ENCODE measurements at regions not wholly inside any gene's neighbourhood (a gene's known extent, or its start where the extent isn't known, plus 50 kb on each side); places are given as distances from the start of the nearest gene placed in this dataset.

DNA sequence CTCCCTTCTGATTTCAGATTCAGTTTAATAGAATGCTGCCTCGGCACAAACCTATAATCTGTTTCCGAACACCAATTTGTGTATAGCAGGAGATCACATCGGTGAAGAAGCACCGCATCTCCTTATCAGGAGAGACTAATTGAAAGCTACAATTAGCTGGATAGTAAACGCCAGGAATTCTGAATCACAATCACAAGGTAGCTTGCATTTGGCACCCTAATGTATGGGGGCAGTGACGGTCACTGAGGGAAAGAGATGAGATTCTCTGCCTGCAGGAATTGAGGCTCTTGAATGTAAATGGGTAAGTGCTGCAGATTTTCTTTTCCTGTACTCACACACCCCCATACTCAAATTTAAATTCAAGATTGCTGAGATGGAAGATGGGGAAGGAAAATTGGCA is 373.6 kb upstream of the ZNF608 start:
- DNase-seq = no peak
- in situ Hi-C loops (cut with HindIII; ENCODE audit: low pct_ligation_motif_present, low pct_unique_long_range_greater_than_20kb, low sequenced_read_pairs) = no loop called here

DNA sequence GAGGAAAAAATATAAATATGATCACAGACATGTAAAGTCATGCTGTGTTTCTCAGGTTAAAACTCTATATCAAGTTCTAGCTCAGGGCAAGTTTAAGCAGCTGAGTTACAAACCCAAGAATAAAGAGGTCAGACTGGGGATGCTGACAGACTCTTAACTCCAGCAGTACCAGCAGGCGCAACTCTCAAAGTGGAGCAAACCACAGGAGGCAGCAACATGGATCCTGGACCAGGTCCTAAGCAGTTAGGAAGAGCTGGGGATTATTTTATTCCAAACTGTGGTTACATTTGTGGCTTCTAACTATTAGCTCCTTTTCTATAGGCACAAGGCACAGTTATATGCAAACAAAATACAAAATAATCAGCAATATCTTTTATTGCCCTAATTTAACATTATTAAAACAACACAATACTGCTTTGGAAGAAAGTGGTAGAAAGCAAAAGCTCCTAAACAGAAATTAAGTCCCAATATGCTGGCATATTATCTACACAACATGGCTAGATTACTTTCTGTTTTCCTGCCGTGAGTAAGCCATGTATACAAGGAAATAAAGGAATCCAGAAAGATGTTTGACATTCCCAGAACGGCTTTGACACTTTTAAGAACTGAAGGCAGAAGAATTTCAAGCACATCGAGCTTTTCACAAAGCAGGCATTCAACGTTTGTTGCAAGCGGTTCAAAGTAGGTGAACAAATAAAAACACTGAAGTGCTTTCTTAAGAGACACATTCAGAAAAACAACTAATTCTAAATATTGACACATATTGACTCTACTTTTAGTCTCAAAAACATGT is 378.8 kb upstream of the ZNF608 start:
- in situ Hi-C loops (cut with HindIII; ENCODE audit: low pct_ligation_motif_present, low pct_unique_long_range_greater_than_20kb, low sequenced_read_pairs) = no loop called here
- no peak for DNase-seq

DNA sequence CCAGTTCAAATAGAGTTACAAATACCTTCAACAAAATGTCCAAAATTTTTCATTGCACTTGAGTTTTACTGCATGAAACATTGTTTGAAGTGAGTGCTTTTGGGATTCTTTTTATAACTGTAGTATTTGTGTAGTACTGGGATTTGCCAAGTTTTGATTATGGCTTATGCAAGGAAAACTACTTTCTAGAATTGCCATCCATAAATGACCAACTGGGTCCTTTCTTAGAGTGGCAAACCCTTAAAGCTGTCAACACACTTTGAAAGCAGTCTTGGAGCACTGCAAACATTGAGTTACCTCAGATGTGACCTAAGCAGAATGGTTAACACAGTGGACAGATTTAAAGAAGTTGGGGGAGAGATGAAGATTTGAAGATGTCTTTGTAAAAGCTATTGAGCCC is 379.6 kb upstream of the ZNF608 start:
- no peak for DNase-seq
- in situ Hi-C loops (cut with HindIII; ENCODE audit: low pct_ligation_motif_present, low pct_unique_long_range_greater_than_20kb, low sequenced_read_pairs) = no loop called here

DNA sequence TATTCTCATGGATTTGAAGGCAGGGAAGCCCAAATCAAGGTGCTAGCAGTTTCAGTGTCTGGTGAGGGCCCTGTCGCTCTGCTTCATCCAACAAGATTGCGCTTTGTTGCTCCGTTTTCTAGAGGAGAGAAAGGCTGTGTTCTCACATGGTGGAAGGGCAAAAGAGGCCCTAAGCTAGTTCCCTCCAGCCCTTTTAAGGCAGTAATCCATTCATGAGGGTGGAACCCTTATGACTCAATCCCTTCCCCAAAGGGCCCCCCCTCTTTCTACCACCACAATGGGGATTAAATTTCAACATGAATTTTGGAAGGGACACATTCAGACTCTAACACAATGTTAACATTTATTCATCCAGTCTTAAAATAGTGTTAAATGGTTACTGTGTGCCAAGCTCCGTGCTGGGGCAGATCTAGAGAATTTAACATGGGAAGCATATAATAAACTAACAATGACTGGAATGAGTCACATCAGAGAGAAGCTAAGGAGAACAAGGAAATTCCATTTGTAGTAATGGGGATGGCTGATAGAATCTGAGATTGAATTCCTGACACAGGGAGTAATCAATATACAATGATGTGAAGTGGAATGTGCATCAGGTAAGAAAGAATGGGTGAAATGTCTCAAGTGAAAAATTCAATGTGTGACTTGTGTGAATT is 382.8 kb upstream of the ZNF608 start:
- no peak for DNase-seq
- in situ Hi-C loops (cut with HindIII; ENCODE audit: low pct_ligation_motif_present, low pct_unique_long_range_greater_than_20kb, low sequenced_read_pairs) = no loop called here

DNA sequence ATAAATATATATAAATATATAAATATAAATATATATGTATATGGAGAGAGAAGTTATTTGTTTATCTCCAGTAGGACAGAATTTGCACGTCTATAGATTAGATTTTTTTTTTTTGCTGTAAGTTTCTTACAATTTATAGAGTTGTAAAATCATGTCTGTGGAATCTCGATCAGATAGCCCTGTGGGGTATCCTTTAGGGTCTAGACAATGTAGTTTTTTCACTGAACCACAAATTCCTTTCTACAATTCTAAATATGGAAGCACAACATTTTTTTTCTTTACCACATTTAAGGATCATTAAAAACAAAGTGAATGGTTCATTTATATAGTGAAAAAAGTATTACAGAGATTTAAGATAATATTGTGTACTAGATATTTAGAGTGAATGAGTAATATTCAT is 384.2 kb upstream of the ZNF608 start:
- in situ Hi-C loops (cut with HindIII; ENCODE audit: low pct_ligation_motif_present, low pct_unique_long_range_greater_than_20kb, low sequenced_read_pairs) = no loop called here
- DNase-seq = no peak

DNA sequence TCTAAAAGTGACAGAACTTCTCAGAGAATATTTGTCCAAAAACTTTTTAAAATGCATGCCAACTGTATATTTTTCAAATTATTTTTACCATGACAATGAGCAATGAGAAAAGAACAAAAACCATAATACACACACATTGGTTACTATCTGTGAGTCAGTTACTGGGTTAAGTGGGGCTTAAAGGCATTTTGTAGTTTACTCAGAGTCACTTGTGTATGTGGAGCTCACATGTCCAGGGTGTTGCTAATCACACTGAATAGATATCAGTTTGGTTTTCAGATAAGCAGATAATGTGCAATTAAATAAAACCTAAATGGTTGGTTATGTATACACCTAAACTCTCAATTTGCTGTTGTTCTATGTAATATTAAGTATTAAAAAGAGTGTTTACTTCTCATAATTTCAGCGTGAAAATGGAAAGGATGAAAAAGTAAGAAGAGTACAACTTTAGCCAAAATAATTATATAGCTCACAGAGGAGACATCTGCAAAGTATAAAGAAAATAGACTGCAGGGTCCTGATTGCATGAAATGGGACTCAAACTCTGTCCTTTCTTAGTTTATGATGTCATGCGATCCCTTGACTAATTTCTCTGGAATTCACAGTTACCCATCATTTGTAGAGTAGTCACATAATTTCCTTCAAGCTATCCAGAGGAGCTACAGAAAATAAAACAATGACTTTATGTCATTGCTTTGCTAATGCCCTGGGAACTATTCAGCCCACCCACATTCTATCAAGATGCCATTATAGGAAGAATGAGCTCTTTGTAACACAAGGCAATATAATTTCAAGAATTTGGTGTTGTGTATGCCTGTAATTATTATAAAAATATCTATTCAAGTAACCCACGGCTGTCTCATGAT is 388.0 kb upstream of the ZNF608 start:
- peak; percentile 36 for DNase-seq
- in situ Hi-C loops (cut with HindIII; ENCODE audit: low pct_ligation_motif_present, low pct_unique_long_range_greater_than_20kb, low sequenced_read_pairs) = no loop called here

DNA sequence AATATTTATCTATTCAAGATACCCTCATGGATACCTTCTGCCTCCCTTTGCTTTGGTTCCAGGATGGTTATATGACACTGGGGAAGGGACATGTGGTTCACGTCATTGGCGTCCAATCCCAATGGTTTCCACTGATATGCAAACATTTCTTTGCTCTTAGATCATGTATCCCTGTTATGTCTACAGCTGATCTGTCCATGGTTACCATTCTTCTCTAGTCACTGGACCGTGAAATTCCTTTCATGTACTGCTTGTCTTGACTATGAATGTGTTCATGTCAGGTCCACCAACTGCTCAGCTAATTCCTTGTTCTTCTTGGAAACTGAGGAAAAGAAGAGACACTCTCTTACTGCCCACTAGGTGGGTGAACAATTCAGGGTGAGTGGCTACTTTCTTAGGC is 391.1 kb upstream of the ZNF608 start:
- in situ Hi-C loops (cut with HindIII; ENCODE audit: low pct_ligation_motif_present, low pct_unique_long_range_greater_than_20kb, low sequenced_read_pairs) = no loop called here
- peak; percentile 30 for DNase-seq

DNA sequence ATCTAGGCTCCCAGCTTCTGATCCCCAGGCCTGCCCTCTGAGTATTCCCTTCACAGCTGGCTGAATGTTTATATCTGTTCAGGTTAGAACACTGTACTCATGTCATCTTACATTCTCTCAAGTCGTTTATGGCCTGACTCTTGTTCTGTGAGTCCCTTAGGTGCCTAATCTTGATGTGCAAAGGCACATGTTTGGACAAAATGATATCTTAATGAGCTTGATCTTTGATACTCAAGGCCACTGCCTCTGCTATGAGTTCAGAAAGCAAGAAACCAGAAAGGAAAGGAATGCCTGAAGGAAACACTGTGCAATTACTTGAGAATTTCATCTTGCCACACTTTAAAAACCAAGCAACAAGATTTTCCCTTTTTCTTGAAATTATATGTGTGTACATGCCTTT is 391.8 kb upstream of the ZNF608 start:
- in situ Hi-C loops (cut with HindIII; ENCODE audit: low pct_ligation_motif_present, low pct_unique_long_range_greater_than_20kb, low sequenced_read_pairs) = no loop called here
- no peak for DNase-seq

DNA sequence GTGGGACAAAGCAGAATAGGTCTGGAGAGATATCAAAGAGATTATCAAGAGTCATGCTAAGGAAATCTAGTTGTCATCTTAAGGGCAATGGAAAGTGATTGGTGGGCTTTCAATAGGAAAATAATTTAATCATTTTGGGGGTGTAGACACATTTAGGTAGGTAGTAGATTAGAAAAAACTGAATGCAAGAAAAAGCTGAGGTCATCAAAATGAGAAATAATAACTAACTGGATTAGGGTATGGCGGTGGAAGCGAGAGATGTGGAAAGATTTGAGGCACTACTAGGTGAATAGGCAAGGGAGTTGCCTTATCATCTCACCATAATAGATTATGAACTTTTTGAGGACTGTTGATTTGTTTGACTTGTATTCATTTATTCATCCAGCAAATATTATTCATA is 393.2 kb upstream of the ZNF608 start:
- no peak for DNase-seq
- in situ Hi-C loops (cut with HindIII; ENCODE audit: low pct_ligation_motif_present, low pct_unique_long_range_greater_than_20kb, low sequenced_read_pairs) = no loop called here

DNA sequence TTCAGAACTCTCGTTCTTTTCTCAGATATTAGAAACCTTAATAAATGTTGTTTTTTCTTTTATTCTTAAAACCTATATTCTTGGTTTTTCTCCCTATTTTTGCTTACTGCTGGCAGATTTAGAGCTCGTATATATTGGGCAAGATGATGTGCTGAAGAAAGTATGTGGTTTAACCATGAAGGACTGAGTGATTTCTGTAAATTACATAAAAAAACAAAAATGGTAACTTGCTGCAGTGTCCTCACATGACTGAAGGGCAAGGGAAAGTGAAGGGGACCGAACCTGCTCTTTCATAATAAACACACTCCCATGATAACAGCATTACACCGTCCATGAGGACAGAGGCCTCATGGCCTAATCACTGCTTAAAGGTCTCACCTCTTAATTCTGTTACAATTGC is 393.8 kb upstream of the ZNF608 start:
- DNase-seq = no peak
- in situ Hi-C loops (cut with HindIII; ENCODE audit: low pct_ligation_motif_present, low pct_unique_long_range_greater_than_20kb, low sequenced_read_pairs) = no loop called here

DNA sequence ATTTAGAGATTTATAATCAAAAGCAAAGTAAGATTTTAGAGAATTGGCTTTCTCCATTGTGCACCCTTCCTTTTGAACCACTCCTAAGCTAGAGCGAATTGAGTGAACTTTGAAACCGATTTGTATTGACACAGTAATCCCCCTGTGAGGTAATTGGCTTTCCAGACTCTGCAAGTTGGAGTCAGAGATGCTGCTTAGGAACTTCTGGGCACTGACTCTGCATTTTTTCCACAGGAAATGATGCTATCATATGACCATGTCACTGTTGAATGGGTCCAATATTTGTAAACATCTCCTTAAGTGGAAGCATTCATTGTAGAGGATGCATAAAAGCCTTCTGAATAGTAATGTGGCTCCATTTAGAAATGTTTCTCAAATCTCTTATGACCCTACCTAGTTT is 394.4 kb upstream of the ZNF608 start:
- in situ Hi-C loops (cut with HindIII; ENCODE audit: low pct_ligation_motif_present, low pct_unique_long_range_greater_than_20kb, low sequenced_read_pairs) = no loop called here
- DNase-seq = no peak

DNA sequence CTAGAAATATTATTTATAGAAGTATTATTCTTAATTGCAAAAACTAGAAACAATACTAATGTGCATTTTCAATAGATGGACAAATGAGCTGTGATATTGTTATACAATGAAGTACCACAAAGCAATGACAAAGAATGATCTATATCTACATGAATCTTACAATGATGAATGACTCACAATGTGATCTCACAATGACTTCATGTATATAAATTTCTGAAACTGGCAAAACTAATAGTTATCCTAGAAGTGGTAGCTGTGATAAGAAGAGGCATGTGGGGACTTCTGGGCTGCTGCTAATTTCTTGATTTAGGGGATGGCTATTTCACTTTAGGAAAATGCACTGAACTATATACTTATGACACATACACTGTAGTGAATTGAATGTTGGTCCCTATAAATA is 396.0 kb upstream of the ZNF608 start:
- in situ Hi-C loops (cut with HindIII; ENCODE audit: low pct_ligation_motif_present, low pct_unique_long_range_greater_than_20kb, low sequenced_read_pairs) = no loop called here
- no peak for DNase-seq

DNA sequence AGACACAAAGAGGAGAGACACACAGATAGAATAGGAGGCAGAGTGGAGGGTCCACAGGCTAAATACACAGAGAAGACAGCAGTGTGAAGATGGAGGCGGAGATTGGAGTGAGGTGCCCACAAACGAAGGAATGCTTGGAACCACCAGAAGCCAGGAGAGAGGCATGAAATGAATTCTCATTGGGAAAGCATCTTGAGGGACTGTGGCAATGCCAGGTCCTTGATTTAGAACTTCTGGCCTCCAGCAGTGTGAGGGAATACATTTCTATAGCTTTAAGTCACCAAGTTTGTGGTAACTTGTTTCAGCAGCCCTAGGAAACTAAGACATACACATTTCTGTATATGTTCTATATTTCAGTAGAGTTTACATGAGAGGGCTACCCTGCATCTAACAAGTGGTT is 396.6 kb upstream of the ZNF608 start:
- DNase-seq = no peak
- in situ Hi-C loops (cut with HindIII; ENCODE audit: low pct_ligation_motif_present, low pct_unique_long_range_greater_than_20kb, low sequenced_read_pairs) = no loop called here

DNA sequence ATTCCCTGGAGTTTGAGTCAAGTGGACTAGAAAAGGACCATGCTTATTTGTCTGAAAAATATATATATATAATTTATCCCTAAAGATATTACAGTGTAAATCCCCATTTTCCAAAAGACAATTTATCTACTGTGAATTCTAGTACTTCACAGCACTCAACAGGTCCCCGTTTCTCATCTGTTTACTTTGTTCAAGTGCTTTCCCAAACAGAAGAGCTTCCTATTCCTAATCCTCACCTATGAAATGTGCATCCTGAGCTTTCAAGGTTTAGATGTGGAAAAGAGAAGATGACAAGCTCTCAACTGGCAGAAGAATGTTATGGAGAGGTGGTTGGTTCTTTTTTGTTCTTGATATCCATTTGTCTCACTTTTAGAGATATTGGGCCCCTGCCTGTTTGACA is 401.6 kb upstream of the ZNF608 start:
- no peak for DNase-seq
- in situ Hi-C loops (cut with HindIII; ENCODE audit: low pct_ligation_motif_present, low pct_unique_long_range_greater_than_20kb, low sequenced_read_pairs) = no loop called here

DNA sequence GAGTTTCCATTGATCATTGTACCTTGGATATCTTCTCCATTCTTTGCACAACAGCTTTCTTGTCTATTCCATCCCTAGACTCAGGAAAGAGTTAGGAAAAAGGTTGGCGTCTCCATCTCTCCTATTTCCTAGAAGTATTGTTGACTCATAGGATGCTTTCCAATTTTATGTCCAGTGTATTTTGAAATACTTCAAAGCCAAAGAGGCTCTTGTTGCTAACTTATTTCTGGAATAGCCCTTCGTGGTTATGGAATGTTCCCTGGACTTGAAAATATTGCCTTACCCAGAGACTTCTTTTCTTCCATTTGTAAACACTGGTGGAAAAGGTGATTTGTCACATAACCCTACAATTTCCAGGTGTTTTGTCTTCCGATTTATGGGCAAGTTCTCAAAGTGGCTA is 402.3 kb upstream of the ZNF608 start:
- in situ Hi-C loops (cut with HindIII; ENCODE audit: low pct_ligation_motif_present, low pct_unique_long_range_greater_than_20kb, low sequenced_read_pairs) = no loop called here
- no peak for DNase-seq

DNA sequence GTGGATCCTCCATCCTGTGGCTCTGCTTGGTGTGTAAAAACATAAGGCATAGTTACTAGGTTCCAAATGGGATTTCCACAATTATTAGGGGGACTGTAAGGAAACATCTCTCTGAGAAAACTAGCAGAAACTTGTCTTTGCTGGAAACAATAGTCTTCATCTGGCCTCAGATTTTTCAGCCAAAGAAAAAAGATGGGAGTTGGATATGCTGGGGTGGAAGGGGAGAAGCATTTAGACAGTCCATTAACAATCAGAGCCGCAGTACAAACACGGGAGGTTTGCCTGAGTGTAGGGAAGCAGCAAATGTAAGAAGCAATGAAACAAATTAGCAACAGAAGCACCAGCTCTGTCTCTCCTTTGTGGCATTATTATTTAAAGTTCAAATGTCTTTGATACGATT is 402.7 kb upstream of the ZNF608 start:
- no peak for DNase-seq
- in situ Hi-C loops (cut with HindIII; ENCODE audit: low pct_ligation_motif_present, low pct_unique_long_range_greater_than_20kb, low sequenced_read_pairs) = no loop called here

DNA sequence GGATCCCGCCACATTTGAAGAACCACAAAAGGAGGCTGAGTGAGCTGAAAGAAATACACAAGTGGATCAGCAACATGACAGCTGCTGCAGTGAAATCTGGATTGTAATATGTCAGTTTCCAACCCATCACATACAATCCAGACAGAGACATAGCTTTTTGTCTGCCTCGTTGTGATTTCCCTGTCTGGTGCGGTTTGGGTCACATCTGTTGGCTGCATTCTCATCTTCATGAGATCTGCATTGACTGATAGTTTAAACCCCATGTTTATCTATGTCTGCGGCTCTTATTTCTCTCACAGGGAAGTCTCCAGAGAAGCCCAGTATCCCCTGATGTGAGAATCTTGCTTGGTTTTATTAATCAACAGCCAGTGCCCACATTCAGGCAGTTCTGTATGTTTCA is 403.1 kb upstream of the ZNF608 start:
- no peak for DNase-seq
- in situ Hi-C loops (cut with HindIII; ENCODE audit: low pct_ligation_motif_present, low pct_unique_long_range_greater_than_20kb, low sequenced_read_pairs) = no loop called here

DNA sequence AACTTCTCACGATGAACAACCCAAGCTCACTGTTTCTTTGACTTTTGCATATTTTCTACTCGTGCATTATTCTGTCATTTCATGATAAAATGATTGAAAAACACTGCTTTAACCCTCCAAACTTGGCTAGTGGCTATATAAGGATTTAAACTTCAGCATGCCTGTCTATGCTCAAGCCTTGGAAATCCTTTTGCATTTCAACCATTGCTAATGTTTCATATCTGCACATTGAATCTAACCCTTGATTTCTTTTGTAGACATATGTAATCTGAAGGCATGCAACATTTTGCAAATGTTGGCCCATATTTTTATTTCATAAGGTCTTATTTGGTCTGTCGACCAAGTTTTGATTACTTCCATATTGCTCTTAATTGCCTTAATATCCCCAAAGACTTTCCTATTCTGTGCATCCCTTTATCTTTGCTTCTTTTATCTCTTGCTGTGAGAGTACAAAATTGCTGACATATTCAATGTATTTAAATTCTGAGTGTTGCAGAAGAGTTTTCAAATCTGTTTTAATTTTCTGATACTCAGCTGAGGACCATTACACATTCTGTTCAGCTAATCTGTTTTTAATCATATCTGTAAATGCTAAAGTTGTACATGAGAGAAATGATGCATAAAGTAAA is 403.7 kb upstream of the ZNF608 start:
- DNase-seq = no peak
- in situ Hi-C loops (cut with HindIII; ENCODE audit: low pct_ligation_motif_present, low pct_unique_long_range_greater_than_20kb, low sequenced_read_pairs) = no loop called here
